H9 (cell line): ENCODE measurements at regions not wholly inside any gene's neighbourhood (a gene's known extent, or its start where the extent isn't known, plus 50 kb on each side); places are given as distances from the start of the nearest gene placed in this dataset.

Experiments
- DNase-seq: peaks from one replicate; pipeline ENCODE4 v3.0.0-alpha.2; 2017
- H2AFZ ChIP-seq: one replicate; pipeline ENCODE4 v1.6.1; 2013; ENCODE audit warnings: mild to moderate bottlenecking, low read length, control low read depth, moderate library complexity
- H2AK5ac ChIP-seq: 2 replicates; pipeline ENCODE4 v1.6.1; 2013; ENCODE audit warnings: low read length, control low read depth, mixed read lengths; ENCODE audit not compliant: insufficient read length
- H2BK120ac ChIP-seq: one replicate; pipeline ENCODE4 v1.6.1; 2013; ENCODE audit warnings: low read depth, mild to moderate bottlenecking, low read length, control low read depth, inconsistent platforms; ENCODE audit not compliant: poor library complexity, severe bottlenecking
- H2BK12ac ChIP-seq: 2 replicates; pipeline ENCODE4 v1.6.1; 2013; ENCODE audit warnings: low read length, control low read depth, mixed read lengths, low read depth; ENCODE audit not compliant: insufficient read length
- H2BK15ac ChIP-seq: 2 replicates; pipeline ENCODE4 v1.6.1; 2013; ENCODE audit warnings: low read depth, low read length, control low read depth
- H2BK20ac ChIP-seq: one replicate; pipeline ENCODE4 v1.6.1; 2013; ENCODE audit warnings: low read depth, mild to moderate bottlenecking, low read length, control low read depth, inconsistent platforms; ENCODE audit not compliant: poor library complexity, severe bottlenecking
- H2BK5ac ChIP-seq: 2 replicates; pipeline ENCODE4 v1.6.1; 2013; ENCODE audit warnings: low read length, control low read depth, mixed read lengths; ENCODE audit not compliant: insufficient read length
- H3K14ac ChIP-seq: 2 replicates; pipeline ENCODE4 v1.6.1; 2013; ENCODE audit warnings: low read length, control low read depth; ENCODE audit not compliant: insufficient read depth
- H3K18ac ChIP-seq: 2 replicates; pipeline ENCODE4 v1.6.1; 2013; ENCODE audit warnings: low read depth, mild to moderate bottlenecking, mixed read lengths, low read length, control low read depth; ENCODE audit not compliant: insufficient read length
- H3K23ac ChIP-seq: 2 replicates; pipeline ENCODE4 v1.6.1; 2013; ENCODE audit warnings: low read length, control low read depth, mixed read lengths, low read depth; ENCODE audit not compliant: insufficient read length
- H3K23me2 ChIP-seq: 2 replicates; pipeline ENCODE4 v1.6.1; 2013; ENCODE audit warnings: low read depth, mild to moderate bottlenecking, mixed read lengths, low read length, control low read depth; ENCODE audit not compliant: insufficient read length, poor library complexity, severe bottlenecking
- H3K27ac ChIP-seq: 2 replicates; pipeline ENCODE4 v1.5.1; 2013; ENCODE audit warnings: low read length, control low read depth, mixed read lengths, low read depth; ENCODE audit not compliant: insufficient read length
- H3K27me3 ChIP-seq: 2 replicates; pipeline ENCODE4 v1.6.1; 2013; ENCODE audit warnings: low read length, control low read depth, inconsistent platforms; ENCODE audit not compliant: insufficient read depth
- H3K4ac ChIP-seq: 2 replicates; pipeline ENCODE4 v1.6.1; 2013; ENCODE audit warnings: low read depth, mild to moderate bottlenecking, control low read depth, inconsistent platforms, low read length, moderate library complexity
- H3K4me1 ChIP-seq: 2 replicates; pipeline ENCODE4 v1.6.1; 2013; ENCODE audit warnings: low read length, control low read depth, inconsistent platforms; ENCODE audit not compliant: insufficient read depth
- H3K4me2 ChIP-seq: 2 replicates; pipeline ENCODE4 v1.6.1; 2013; ENCODE audit warnings: low read length, control low read depth, mixed read lengths; ENCODE audit not compliant: insufficient read length, insufficient read depth
- H3K56ac ChIP-seq: 2 replicates; pipeline ENCODE4 v1.6.1; 2013; ENCODE audit warnings: low read depth, mild to moderate bottlenecking, mixed read lengths, low read length, control low read depth; ENCODE audit not compliant: insufficient read length
- H3K79me1 ChIP-seq: 2 replicates; pipeline ENCODE4 v1.6.1; 2013; ENCODE audit warnings: low read depth, mild to moderate bottlenecking, moderate library complexity, low read length, control low read depth, inconsistent platforms; ENCODE audit not compliant: insufficient read depth, poor library complexity, severe bottlenecking
- H3K79me2 ChIP-seq: 2 replicates; pipeline ENCODE4 v1.6.1; 2013; ENCODE audit warnings: low read length, control low read depth, inconsistent platforms; ENCODE audit not compliant: insufficient read depth
- H3K9ac ChIP-seq: 2 replicates; pipeline ENCODE4 v1.6.1; 2013; ENCODE audit warnings: low read length, control low read depth, mixed read lengths; ENCODE audit not compliant: insufficient read length; ENCODE audit errors: extremely low read depth
- H3K9me3 ChIP-seq: one replicate; pipeline ENCODE4 v1.6.1; 2013; ENCODE audit warnings: low read depth, low read length, inconsistent platforms; ENCODE audit not compliant: control insufficient read depth
- H3T11ph ChIP-seq: one replicate; pipeline ENCODE4 v1.6.1; 2013; ENCODE audit warnings: mild to moderate bottlenecking, low read length, control low read depth, inconsistent platforms
- H4K20me1 ChIP-seq: one replicate; pipeline ENCODE4 v1.6.1; 2013; ENCODE audit not compliant: control insufficient read depth, insufficient read length, insufficient read depth
- H4K5ac ChIP-seq: 2 replicates; pipeline ENCODE4 v1.6.1; 2013; ENCODE audit warnings: low read depth, mild to moderate bottlenecking, mixed read lengths, low read length, control low read depth; ENCODE audit not compliant: insufficient read length
- H4K8ac ChIP-seq: replicated peaks from 2 replicates; pipeline ENCODE4 v1.6.1; 2013; ENCODE audit warnings: low read length, control low read depth, mixed read lengths, low read depth; ENCODE audit not compliant: insufficient read length
- H4K91ac ChIP-seq: 2 replicates; pipeline ENCODE4 v1.6.1; 2013; ENCODE audit warnings: low read depth, mild to moderate bottlenecking, moderate library complexity, mixed read lengths, low read length, control low read depth; ENCODE audit not compliant: insufficient read length
- H3K27ac Mint-ChIP-seq, 3 experiments: 2 replicates in 2 of 3; 3 replicates in 1 of 3; pipeline ENCODE4 v1.8.0; 2020 to 2021; ENCODE audit warnings: mixed read lengths in 3 of 3, mild to moderate bottlenecking in 1 of 3, moderate library complexity in 1 of 3
- H3K27me3 Mint-ChIP-seq: 2 replicates; pipeline ENCODE4 v1.8.0; 2021; ENCODE audit warnings: low read depth, mild to moderate bottlenecking, moderate library complexity, mixed read lengths
- H3K36me3 Mint-ChIP-seq, 3 experiments: 2 replicates in 2 of 3; 3 replicates in 1 of 3; pipeline ENCODE4 v1.8.0; 2020 to 2021; ENCODE audit warnings: low read depth in 3 of 3, mixed read lengths in 3 of 3; ENCODE audit not compliant: insufficient read depth in 1 of 3
- H3K4me1 Mint-ChIP-seq, 2 experiments: 2 replicates each; pipeline ENCODE4 v1.8.0; 2020; ENCODE audit warnings: mixed read lengths in 2 of 2
- H3K4me3 Mint-ChIP-seq, 2 experiments: 2 replicates in 1 of 2; 3 replicates in 1 of 2; pipeline ENCODE4 v1.8.0; 2020 to 2021; ENCODE audit warnings: mild to moderate bottlenecking in 2 of 2, mixed read lengths in 2 of 2, moderate library complexity in 1 of 2
- H3K9me3 Mint-ChIP-seq, 2 experiments: 2 replicates in 1 of 2; 3 replicates in 1 of 2; pipeline ENCODE4 v1.8.0; 2020; ENCODE audit warnings: mild to moderate bottlenecking in 2 of 2, mixed read lengths in 2 of 2, moderate library complexity in 1 of 2
- CTCF ChIP-seq: fragments of 200-600 bp; sonication (generic); conservative IDR thresholded peaks from 3 replicates; pipeline ENCODE4 v1.8.0; 2021; ENCODE audit warnings: antibody characterized with exemption, mild to moderate bottlenecking
- WGBS: extraction: QIAGEN DNeasy Blood & Tissue Kit; methylation state at CpG from one replicate; pipeline ENCODE4 v1.1.7; 2013; ENCODE audit warnings: missing lambda C conversion rate, low lambda C conversion rate, mixed read lengths; ENCODE audit not compliant: insufficient read length; ENCODE audit errors: extremely low coverage; 5-methylcytosine and 5-hydroxymethylcytosine counted together

GRCh38 chr2:237251986-237252385, 162.0 kb downstream of the COL6A3 start:
- no peak overlapping the region for H3K4me2 ChIP-seq
- no peaks in the 10 kb centered on the region for H3K4me1 Mint-ChIP-seq
- no peak overlapping the region for H3K56ac ChIP-seq
- no peak overlapping the region for H2BK12ac ChIP-seq
- DNase-seq, result no peak
- no peaks in the 10 kb centered on the region for H3K27me3 Mint-ChIP-seq
- H3K4me3 Mint-ChIP-seq, result no peak overlapping the region
- H2BK120ac ChIP-seq, result no peak overlapping the region
- TF ChIP-seq CTCF, result no peak
- no peak overlapping the region for H3K9ac ChIP-seq
- no peaks in the 10 kb centered on the region; a peak in 1 of 7 replicates for H3K36me3 Mint-ChIP-seq
- no peaks in the 10 kb centered on the region for H3K9me3 ChIP-seq
- H3K79me2 ChIP-seq, result no peaks in the 10 kb centered on the region
- H2AFZ ChIP-seq, result no peak overlapping the region
- H2BK20ac ChIP-seq, result no peak overlapping the region
- peaks cover 8 to 9% of the 10 kb centered on the region in 2 experiments; a peak in 3 of 5 replicates for H3K9me3 Mint-ChIP-seq
- H2BK15ac ChIP-seq, result no peak overlapping the region
- no peaks in the 10 kb centered on the region for H4K20me1 ChIP-seq
- no peaks in the 10 kb centered on the region for H3K27me3 ChIP-seq
- H3K14ac ChIP-seq, result no peak overlapping the region
- no peaks in the 10 kb centered on the region for H3K23me2 ChIP-seq
- no peak overlapping the region for H3T11ph ChIP-seq
- no peak overlapping the region for H4K5ac ChIP-seq
- H4K8ac ChIP-seq, result no peak overlapping the region
- H4K91ac ChIP-seq, result no peak overlapping the region
- no peak overlapping the region for H3K27ac ChIP-seq
- no peak overlapping the region for H3K4ac ChIP-seq
- H3K79me1 ChIP-seq, result no peaks in the 10 kb centered on the region
- no peak overlapping the region for H2BK5ac ChIP-seq
- no peak overlapping the region for H3K27ac Mint-ChIP-seq
- H3K23ac ChIP-seq, result no peak overlapping the region
- no peak overlapping the region for H2AK5ac ChIP-seq
- H3K18ac ChIP-seq, result no peak overlapping the region
- WGBS, result no CpG with 5 or more reads among the region's 2 CpGs
- H3K4me1 ChIP-seq, result no peaks in the 10 kb centered on the region
